ENCODE measurements at regions not wholly inside any gene's neighbourhood (a gene's known extent, or its start where the extent isn't known, plus 50 kb on each side); places are given as distances from the start of the nearest gene placed in this dataset.
"Not testable (repeated sequence)": the region's sequence is repeated elsewhere in the genome, so short reads cannot be mapped to it uniquely, and the experiment has no call there.

DNA sequence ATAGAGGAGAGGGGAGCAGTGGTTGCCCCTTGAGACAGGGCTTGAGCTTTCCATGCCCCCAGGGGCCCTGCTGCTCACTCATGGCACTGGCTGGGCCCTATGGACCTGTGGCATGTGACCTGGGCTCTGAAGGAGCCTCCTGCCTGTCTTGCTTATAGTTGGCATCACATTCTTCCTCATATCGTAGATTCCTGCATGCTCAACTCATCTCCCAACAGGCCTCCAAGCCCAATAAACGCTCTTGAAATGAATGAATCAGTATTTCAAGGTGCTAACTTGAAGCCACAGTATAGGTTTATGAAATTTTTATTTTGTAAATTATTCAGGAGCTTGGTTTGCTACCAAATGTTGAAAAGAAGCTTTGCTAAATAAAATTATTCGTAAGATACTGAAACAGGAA is 93.3 kb upstream of the SLC7A14 start:
- H3K27ac ChIP-seq: no peak overlapping the region
- TF ChIP-seq ZFX (IDR thresholded peaks at IDR 0.05): no peak

GRCh38 chr3:170670504-170670903 is 84.6 kb upstream of the SLC7A14 start:
- TF ChIP-seq ZFX (IDR thresholded peaks at IDR 0.05) (no peak), CTCF (conservative IDR thresholded peaks at IDR 0.05) (no peak)
- no peak overlapping the region for H3K27ac ChIP-seq

DNA sequence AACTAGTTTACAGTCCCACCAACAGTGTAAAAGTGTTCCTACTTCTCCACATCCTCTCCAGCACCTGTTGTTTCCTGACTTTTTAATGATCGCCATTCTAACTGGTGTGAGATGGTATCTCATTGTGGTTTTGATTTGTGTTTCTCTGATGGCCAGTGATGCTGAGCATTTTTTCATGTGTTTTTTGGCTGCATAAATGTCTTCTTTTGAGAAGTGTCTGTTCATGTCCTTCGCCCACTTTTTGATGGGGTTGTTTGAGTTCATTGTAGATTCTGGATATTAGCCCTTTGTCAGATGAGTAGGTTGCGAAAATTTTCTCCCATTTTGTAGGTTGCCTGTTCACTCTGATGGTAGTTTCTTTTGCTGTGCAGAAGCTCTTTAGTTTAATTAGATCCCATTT is 77.1 kb upstream of the SLC7A14 start:
- H3K27ac ChIP-seq: not testable (repeated sequence)

DNA sequence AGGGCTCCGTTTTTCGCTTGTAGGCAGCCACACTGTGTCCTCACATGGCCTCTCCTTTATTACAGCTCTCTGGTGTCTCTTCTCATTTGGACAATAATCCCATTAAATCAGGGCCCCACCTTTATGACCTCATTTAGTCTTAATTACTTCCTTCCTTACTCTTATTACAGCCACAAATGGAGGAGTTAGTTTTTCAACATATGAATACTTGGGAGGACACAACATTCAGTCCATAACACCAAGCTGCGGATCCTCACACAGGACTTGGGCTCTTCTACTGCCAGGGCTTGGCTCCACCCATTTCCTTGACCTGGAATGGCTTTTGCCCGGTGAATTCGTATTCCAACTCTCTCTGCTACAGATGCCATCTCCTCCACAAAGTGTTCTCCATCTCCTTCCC is 74.3 kb upstream of the SLC7A14 start:
- TF ChIP-seq CTCF (conservative IDR thresholded peaks at IDR 0.05): no peak
- TF ChIP-seq ZFX (IDR thresholded peaks at IDR 0.05): no peak
- no peak overlapping the region for H3K27ac ChIP-seq

- TF ChIP-seq CTCF (conservative IDR thresholded peaks at IDR 0.05) (no peak), ZFX (IDR thresholded peaks at IDR 0.05) (no peak)
- no peak overlapping the region for H3K27ac ChIP-seq
Measured at GRCh38 chr3:170657312-170657711, 71.4 kb upstream of the SLC7A14 start.

DNA sequence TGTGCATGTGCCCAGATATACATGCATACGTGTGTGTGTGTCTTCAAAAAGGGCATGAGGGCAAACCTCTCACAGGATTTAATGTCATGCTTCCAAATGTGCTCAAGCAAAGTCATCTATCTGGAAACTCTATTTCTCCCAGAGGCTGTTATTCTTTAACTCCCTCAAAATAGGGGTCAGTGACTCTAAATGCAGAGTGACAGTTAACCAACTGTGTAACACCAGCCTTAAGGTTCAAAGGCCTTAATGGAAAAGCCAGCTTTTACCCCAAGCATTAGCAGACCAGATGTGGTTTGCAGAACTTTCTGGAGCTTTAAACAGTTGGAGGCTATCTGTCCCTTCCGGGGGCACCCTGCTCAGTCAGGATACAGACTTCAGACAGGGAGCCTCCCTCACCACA is 70.4 kb upstream of the SLC7A14 start:
- TF ChIP-seq ZFX (IDR thresholded peaks at IDR 0.05) (no peak), CTCF (conservative IDR thresholded peaks at IDR 0.05) (no peak)
- no peak overlapping the region for H3K27ac ChIP-seq

DNA sequence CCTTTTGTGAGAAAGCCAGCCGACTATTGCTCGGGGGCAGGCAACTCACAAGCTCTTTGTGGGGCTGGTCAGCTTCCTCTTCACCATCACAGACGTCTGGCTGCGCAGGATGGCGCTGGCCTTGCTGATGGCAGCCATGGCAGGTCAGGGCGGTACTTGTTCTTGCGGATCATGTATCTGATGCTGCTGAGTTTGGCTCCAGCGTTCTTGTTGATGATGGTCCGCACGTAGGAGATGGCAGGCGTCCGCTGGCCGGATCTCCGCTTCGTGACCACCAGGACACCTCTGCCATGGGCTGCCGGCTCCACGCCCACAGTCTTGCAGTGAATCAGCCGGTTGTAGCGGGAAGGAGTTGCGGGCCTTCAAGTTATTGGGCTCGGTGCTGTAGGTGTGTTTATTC is 67.9 kb upstream of the SLC7A14 start:
- TF ChIP-seq ZFX (IDR thresholded peaks at IDR 0.05): no peak
- TF ChIP-seq CTCF (conservative IDR thresholded peaks at IDR 0.05): no peak
- H3K27ac ChIP-seq: no peak overlapping the region

DNA sequence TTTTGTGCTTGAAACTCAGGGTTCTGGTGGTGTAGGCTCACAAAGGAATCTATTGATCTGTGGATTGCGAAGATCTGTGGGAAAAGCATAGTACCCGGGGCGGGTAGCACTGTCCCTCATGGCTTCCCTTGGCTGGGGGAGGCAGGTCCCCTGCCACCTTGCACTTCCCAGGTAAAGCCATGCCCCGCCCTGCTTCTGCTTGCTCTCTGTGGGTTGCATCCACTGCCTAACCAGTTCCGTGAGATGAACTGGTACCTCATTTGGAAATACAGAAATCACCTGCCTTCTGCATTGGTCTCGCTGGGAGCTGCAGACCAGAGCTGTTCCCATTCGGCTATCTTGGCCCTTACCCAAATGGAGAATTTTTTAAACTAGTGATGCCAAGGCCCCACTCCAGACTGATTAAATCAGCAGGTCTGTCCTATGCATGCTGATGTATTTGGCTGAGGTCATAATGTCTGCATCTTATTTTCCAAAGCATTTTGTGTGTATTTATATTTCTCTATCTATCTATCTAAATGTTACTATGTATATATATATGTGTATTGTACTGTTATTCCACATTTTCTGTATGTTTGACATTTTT is 65.5 kb upstream of the SLC7A14 start:
- no peak for TF ChIP-seq CTCF (conservative IDR thresholded peaks at IDR 0.05)
- TF ChIP-seq ZFX (IDR thresholded peaks at IDR 0.05): no peak
- no peak overlapping the region for H3K27ac ChIP-seq

GRCh38 chr3:170650557-170650956 is 64.7 kb upstream of the SLC7A14 start:
- H3K27ac ChIP-seq: not testable (repeated sequence)
